NB4 (cell line): ENCODE measurements at regions not wholly inside any gene's neighbourhood (a gene's known extent, or its start where the extent isn't known, plus 50 kb on each side); places are given as distances from the start of the nearest gene placed in this dataset.

Experiments used
- POLR2A ChIP-seq: IDR thresholded peaks from 2 replicates; pipeline ENCODE4 v1.6.1; 2011; ENCODE audit warnings: mild to moderate bottlenecking; ENCODE audit not compliant: insufficient read length; ENCODE audit errors: extremely low read depth
- TF ChIP-seq, protein P1 (sequence below): IDR thresholded peaks from one replicate; pipeline ENCODE4 v1.5.1; 2012; ENCODE audit warnings: low read depth, low read length
- TF ChIP-seq, protein P2 (sequence below): IDR thresholded peaks from 2 replicates; pipeline ENCODE4 v1.6.1; 2011; ENCODE audit warnings: low read depth, low read length

DNA sequence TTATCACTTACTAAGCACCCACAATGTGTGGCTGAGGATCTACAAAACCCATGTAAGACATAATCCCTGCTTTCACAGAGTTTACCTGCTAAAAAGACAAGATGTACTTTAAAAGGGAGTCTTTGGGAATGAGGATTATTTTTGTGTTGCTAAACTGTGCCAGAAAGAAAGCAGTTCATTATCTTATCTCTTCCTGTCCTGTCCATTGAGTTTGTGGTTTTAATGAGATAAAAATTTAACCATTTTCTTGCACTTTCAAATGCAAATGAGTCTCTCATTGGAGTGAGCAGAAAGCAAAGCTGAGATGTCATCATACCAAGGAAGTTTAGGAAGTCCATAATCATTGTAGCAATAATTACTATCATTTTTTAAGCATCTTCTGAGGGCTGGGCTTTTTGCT lies 231.2 kb upstream of the ADAMTS9 start:
- TF ChIP-seq, protein P1, sequence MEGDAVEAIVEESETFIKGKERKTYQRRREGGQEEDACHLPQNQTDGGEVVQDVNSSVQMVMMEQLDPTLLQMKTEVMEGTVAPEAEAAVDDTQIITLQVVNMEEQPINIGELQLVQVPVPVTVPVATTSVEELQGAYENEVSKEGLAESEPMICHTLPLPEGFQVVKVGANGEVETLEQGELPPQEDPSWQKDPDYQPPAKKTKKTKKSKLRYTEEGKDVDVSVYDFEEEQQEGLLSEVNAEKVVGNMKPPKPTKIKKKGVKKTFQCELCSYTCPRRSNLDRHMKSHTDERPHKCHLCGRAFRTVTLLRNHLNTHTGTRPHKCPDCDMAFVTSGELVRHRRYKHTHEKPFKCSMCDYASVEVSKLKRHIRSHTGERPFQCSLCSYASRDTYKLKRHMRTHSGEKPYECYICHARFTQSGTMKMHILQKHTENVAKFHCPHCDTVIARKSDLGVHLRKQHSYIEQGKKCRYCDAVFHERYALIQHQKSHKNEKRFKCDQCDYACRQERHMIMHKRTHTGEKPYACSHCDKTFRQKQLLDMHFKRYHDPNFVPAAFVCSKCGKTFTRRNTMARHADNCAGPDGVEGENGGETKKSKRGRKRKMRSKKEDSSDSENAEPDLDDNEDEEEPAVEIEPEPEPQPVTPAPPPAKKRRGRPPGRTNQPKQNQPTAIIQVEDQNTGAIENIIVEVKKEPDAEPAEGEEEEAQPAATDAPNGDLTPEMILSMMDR, result no peak
- no peak for TF ChIP-seq POLR2A
- TF ChIP-seq, protein P2, sequence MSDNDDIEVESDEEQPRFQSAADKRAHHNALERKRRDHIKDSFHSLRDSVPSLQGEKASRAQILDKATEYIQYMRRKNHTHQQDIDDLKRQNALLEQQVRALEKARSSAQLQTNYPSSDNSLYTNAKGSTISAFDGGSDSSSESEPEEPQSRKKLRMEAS, result no peak
